ENCODE measurements at regions not wholly inside any gene's neighbourhood (a gene's known extent, or its start where the extent isn't known, plus 50 kb on each side); places are given as distances from the start of the nearest gene placed in this dataset.

GRCh38 chr10:34031400-34031799 is 696.9 kb upstream of the NRP1 start:
- no peak for TF ChIP-seq CTCF (IDR thresholded peaks at IDR 0.05)
- Histone ChIP-seq H3K9me3 (no peaks in the 10 kb centered on the region), H3K36me3 (ENCODE audit: low read depth) (no peaks in the 10 kb centered on the region), H3K4me3 (no peak overlapping the region), H3K4me1 (ENCODE audit: low read depth) (no peaks in the 10 kb centered on the region)
- DNase-seq = peak in 1 of 3 donors; percentile 29
- intact Hi-C loops (cut with DNase I, micrococcal nuclease) = no loop called here
- ATAC-seq = peak; percentile 32

GRCh38 chr10:34029455-34029854 is 695.0 kb upstream of the NRP1 start:
- no peaks in the 10 kb centered on the region for H3K36me3 ChIP-seq (ENCODE audit: low read depth)
- H3K4me3 ChIP-seq = no peak overlapping the region
- H3K4me1 ChIP-seq (ENCODE audit: low read depth) = no peaks in the 10 kb centered on the region
- no peak for ATAC-seq
- H3K9me3 ChIP-seq = no peaks in the 10 kb centered on the region
- no peak for TF ChIP-seq CTCF (IDR thresholded peaks at IDR 0.05)
- intact Hi-C loops (cut with DNase I, micrococcal nuclease) = no loop called here
- no peak for DNase-seq

GRCh38 chr10:34028936-34029335 is 694.5 kb upstream of the NRP1 start:
- Histone ChIP-seq H3K9me3 (no peaks in the 10 kb centered on the region), H3K36me3 (ENCODE audit: low read depth) (no peaks in the 10 kb centered on the region), H3K4me1 (ENCODE audit: low read depth) (no peaks in the 10 kb centered on the region), H3K4me3 (no peak overlapping the region)
- ATAC-seq (no peak), DNase-seq (no peak)
- TF ChIP-seq CTCF (IDR thresholded peaks at IDR 0.05) = no peak
- intact Hi-C loops (cut with DNase I, micrococcal nuclease) = no loop called here

- intact Hi-C loops (cut with DNase I, micrococcal nuclease) = no loop called here
- ATAC-seq = peak; percentile 27
Measured at GRCh38 chr10:34024693-34025425, 690.4 kb upstream of the NRP1 start.

DNA sequence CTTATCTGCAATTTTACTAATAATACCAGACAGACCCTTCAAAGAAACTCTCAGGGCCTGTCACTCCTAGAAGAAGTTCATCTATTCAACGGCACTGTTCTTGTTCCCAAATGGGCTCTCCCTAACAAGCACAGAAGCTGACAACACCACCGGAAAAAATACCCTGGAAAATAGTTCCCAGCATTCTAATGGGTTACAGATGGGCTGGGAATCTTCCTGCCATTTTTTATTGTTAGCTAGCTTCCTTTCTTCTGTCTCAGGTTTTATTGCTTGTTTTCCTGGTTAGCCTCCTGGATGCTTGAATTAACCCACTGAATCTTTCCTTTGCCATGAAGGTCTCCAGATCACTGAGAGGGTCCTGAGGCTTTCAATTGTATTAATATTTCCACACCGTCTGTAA is 689.8 kb upstream of the NRP1 start:
- intact Hi-C loops (cut with DNase I, micrococcal nuclease) = no loop called here
- no peak overlapping the region for H3K4me3 ChIP-seq
- DNase-seq (no peak), ATAC-seq (no peak)
- H3K9me3 ChIP-seq = no peaks in the 10 kb centered on the region
- no peaks in the 10 kb centered on the region for H3K36me3 ChIP-seq (ENCODE audit: low read depth)
- H3K4me1 ChIP-seq (ENCODE audit: low read depth) = no peaks in the 10 kb centered on the region
- TF ChIP-seq CTCF (IDR thresholded peaks at IDR 0.05) = no peak

More at GRCh38 chr10:34024693-34025425, 690.4 kb upstream of the NRP1 start:
- TF ChIP-seq CTCF (IDR thresholded peaks at IDR 0.05) = no peak
- peak in 1 of 3 donors; percentile 17 for DNase-seq
- no peak overlapping the region for H3K4me3 ChIP-seq
- H3K36me3 ChIP-seq (ENCODE audit: low read depth) = no peaks in the 10 kb centered on the region
- H3K4me1 ChIP-seq (ENCODE audit: low read depth) = no peaks in the 10 kb centered on the region
- H3K9me3 ChIP-seq = no peaks in the 10 kb centered on the region

All from mucosa of descending colon (tissue), 3 donors.